NCI-H187 treated with DMSO at 0.1 percent for 48 hours (cell line): ENCODE measurements at regions not wholly inside any gene's neighbourhood (a gene's known extent, or its start where the extent isn't known, plus 50 kb on each side); places are given as distances from the start of the nearest gene placed in this dataset.

ENCODE experiments used
- DNase-seq: peaks from one replicate; lab custom pipeline; 2025; lab: John Stamatoyannopoulos, UW

DNA sequence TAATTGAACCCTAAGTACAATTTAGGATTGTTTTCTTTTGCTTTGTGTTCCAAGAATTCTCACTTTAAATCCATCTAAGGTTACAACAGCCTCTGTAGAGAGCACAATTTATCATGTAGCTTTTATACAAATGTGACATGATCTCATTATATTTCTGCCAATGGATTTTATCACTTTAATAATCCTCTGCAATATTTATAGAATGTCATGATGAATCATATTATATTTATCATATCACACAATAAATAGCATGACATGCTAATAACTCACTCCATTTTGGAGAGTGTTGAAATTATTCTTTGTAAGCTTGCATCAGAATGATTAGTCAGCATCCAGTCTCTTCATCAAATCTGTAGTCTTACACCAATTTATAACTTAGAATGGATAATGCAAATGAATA lies 280.6 kb upstream of the ZNF717 start:
- no peak for DNase-seq

DNA sequence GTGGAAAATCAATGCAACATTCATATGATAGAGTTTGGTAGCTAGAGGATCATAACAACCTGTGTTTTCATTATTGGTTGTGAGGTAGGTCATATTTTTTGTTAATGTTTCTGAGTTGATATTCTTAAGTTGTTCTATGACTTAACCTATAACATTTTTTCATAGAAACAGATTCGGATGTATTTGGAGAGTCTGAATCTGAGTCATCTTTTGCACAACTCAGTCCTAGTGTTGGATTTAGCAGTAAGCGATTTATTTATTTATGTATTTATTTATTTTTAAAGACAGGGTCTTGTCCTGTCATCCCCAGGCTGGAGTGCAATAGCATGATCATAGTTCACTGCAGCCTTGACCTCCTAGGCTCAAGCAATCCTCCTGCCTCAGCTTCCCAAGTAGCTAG lies 292.8 kb upstream of the ZNF717 start:
- no peak for DNase-seq

DNA sequence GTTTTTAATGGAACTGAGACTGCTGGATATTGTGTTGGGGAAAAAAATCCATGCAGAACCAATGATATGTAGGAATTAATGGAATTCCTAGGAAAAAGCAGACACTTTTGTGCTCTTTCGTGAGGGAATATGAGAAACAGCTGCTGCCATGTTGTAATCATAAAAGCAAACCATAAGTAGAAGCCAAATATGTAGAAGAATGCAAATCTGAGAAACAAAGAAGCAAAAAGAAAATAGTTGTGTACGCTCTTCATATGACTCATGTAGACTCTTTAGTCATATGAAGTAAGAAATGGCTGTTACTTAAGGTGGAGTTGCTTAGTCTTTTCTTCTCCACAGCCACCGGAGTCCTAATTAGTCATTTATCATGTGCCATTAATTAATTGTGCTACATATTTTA lies 298.6 kb upstream of the ZNF717 start:
- DNase-seq, result no peak

DNA sequence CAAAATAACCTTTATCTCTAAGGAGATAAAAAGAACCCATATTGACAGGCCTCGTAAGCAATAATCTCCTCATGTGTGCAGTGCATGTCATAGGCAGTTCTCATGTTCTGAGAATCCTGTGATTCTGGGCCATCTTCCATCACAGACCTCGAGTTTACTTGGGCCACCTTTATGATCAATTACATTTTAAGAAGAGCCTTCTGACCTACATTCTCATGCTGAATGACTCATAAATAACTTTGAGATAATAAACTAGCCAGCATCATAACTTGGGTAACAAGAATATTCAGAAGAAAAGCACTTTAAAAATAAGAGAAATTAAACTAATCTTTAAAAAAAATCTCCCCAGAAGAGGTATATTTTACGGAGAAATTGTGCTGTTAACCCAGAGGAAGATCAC lies 310.7 kb upstream of the ZNF717 start:
- no peak for DNase-seq

DNA sequence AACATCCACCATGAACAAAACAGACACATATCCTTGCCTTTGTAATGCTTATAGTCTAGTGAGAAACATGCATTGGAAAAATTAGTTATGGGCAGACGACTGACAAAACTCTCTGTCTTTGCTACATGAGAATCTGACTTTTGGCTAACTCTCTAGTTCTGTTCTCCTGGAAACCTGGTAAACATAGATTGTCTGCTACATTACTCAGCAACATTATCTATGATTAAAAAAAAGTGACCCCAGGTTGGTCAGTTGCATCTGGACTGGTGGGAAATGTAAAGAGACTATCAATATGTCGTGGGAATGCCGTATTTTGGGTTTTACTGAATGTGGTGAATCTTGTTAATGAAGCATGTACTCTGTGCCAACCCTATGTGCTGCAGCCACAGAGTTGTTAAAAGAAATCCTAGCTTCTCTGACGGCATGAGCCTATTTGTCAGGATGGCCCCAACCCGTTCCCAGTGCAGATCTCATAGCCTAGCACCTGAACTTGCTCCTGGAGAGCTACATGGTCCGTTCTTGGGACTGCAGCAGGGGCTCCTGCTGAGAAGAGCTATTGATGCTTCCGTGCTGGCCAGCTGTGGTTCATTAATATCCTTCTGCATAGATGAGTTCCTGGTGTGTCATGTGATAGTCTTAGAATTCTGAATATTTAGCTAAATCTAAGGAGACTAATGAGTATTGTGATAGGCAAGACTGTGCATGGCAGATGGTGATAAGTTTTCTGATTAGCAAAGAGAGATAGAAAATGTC lies 311.7 kb upstream of the ZNF717 start:
- DNase-seq, result no peak

- no peak for DNase-seq
These were observed 312.2 kb upstream of the ZNF717 start for GRCh38 chr3:76097589-76097969.

- DNase-seq, result no peak
These were observed 314.6 kb upstream of the ZNF717 start for GRCh38 chr3:76099956-76100355.

- DNase-seq, result no peak
These were observed 322.7 kb upstream of the ZNF717 start for GRCh38 chr3:76107935-76108570.

GRCh38 chr3:76111808-76112207 lies 326.5 kb upstream of the ZNF717 start:
- no peak for DNase-seq

GRCh38 chr3:76122007-76122406 lies 336.7 kb upstream of the ZNF717 start:
- no peak for DNase-seq

DNA sequence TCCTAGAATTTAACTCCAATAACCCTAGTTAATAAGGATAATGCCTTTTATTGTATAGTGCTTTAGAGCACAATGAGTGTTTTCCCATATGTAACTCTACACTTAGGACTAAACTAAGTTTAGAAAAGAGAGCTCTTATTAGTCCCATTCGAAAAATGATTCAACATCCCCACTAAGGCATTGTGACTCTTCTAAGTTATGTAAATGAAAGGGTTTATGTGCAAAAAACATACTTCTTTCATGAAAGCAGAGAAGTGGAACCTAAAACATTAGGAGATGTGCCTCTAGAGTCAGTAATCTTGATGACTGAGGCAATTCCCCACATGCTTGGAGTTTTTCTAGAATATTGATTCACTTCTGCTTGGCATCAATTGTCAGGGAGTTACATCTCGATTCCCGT lies 344.1 kb upstream of the ZNF717 start:
- no peak for DNase-seq

DNA sequence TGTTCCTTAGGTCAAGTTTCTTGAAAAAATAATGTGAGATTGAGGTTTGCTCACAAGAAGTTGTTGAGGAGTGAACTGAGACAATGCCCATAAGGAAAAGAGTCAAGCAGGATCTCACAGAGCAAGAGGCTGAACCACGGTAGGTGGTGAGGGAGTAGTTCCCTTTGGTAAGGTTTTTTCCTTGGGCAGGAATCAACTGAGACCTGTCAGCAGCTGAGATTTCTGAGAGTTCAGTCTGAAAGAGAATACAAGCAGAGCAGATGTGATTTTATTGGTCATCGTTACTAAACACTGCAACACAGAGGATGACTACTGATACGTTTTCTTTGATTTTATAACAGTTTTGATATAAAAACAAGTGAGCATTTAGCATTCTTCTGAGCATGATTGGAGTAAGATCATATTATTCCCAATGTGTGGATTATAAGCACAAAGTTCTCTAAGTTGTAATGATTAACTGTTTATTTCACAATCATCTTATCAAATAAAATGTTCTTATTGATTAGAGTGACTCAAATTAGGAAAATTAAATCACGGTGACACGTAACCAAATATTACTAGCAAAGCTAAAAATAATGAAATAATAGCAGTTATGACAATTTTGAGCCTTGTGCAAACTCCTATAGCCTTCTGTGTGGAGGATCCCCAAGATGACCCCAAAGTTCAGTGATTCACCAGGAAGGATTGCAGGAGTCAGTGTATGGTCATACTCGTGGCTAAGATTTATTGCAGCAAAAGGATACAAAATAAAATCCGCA lies 346.2 kb upstream of the ZNF717 start:
- no peak for DNase-seq

DNA sequence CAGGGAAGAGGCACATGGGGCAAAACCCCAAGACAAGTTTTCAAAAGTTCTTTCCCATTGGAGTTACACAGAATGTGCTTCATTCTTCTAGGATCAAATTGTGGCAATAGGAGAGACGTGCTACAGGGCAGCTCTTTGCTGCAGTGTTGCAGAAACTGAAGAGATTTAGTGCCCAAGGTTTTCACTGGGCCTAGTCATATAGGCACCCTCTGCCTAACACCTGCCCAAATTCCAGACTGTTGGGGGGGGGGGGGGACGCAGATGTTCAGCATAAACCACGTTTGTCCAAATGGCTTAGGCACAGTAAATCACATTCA lies 346.8 kb upstream of the ZNF717 start:
- DNase-seq, result no peak

DNA sequence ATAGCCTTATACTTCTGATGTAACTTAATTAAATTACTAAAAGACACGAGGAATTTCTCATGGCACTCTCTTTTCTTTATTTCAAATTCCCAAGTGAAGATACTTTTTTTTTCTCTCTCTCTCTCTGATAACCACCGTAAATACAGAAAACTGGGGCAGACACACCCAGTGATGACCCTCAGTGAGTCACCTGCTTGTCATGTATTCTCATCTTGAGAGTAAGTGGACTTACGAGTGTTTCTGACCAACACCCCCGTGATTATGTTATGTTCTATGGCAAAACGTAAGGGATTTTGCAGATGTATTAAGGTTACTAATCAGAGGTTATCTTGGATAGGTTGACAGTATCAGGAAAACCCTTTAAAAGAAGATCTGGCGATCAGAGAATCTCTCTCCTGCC lies 348.8 kb upstream of the ZNF717 start:
- no peak for DNase-seq

DNA sequence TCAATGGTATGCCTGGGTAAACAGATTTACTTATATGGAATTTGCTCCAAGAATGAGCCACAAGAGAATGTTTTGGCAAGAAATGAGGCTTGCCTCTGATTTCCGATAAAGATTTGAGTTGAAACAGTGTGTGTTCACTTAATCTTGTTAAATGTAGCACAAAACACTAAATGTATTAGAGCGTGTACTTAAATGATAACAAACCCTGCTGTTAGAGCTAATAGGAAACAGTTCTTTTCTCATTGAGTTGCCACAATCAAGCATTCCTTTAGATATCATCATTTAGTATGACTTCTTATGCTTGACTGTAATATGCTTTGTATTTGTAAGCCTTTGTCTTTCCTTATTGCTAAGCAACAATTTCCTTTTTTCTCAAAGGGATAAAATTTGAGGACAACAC lies 353.6 kb upstream of the ZNF717 start:
- DNase-seq, result no peak

- no peak for DNase-seq
These were observed 362.5 kb upstream of the ZNF717 start for GRCh38 chr3:76147846-76148245.

DNA sequence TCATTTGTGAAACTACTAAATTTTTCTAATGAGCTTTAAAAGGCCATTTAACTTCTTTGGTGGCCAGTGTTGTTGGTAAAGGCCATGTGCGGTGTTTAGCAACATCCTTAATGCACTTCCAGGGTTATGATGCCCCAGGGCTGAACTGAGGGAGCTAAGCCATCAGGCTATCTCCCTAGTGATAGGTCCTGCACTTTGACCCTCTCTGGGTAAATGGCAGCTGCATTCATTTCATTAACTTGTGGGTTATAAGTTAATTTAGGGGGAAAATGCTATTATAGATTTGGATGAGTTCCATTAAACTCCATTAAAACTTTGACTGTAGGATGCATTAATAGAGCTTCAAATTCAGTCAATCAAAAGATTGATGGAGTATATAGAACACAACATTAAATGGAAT lies 366.7 kb upstream of the ZNF717 start:
- DNase-seq, result no peak

DNA sequence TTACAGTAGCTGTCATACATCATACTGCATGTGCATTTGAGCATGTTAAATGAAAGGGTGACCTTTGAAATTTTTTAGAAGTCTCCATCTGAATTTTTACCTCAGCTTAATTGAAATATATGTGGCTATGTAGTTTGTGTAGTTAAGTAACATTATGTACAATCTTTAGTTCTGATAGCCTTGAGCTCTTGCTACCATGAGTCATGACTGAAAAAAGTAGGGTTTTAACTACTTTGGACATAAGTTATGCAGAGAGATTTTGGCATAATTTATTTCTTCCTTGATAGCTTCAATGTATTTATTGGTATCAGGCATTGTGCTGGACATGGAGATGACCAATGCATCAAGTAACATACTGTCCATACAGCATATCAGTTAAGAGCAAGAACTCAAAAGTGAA lies 376.5 kb upstream of the ZNF717 start:
- no peak for DNase-seq

GRCh38 chr3:76171647-76172046 lies 386.3 kb upstream of the ZNF717 start:
- DNase-seq, result no peak

- DNase-seq, result no peak
These were observed 392.3 kb upstream of the ZNF717 start for GRCh38 chr3:76177610-76178009.

DNA sequence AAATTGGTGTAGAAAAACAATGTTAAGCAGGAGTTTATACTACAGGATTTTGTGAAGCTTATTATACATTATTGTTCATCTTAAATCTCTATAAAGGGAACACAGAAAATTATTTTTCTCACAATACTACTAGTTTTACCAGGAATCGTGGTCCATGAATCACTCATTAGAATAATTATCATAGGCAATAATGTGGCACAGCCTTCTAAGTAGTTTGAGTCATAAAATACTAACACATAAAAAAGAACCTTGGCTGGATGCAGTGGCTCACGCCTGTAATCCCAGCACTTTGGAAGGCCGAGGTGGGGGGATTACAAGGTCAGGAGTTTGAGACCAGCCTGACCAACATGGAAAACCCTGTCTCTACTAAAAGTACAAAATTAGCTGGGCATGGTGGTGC lies 393.1 kb upstream of the ZNF717 start:
- DNase-seq, result no peak

GRCh38 chr3:76181213-76181612 lies 395.9 kb upstream of the ZNF717 start:
- DNase-seq, result no peak

DNA sequence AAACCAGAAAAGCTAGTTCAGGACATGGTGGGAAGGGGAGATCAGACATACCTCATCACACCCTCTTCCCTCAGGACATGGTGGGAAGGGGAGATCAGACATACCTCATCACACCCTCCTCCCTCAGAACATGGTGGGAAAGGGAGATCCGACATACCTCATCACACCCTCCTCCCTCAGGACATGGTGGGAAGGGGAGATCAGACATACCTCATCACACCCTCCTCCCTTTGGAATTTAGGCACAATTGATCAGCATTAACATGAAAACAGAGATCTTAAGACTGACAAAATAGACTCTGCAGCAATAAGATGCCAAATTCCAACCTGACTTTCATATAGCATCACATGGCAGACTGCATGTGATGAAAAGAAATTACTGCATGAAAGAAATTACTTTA lies 412.7 kb upstream of the ZNF717 start:
- DNase-seq, result no peak

GRCh38 chr3:76199382-76199781 lies 414.0 kb upstream of the ZNF717 start:
- no peak for DNase-seq
